Stimulated activated CD4-positive, alpha-beta T cell treated with anti-CD3 and anti-CD28 coated beads, TNF-alpha, amount 100 ng/mL, for 48 hours (primary cell): ENCODE measurements at regions not wholly inside any gene's neighbourhood (a gene's known extent, or its start where the extent isn't known, plus 50 kb on each side); places are given as distances from the start of the nearest gene placed in this dataset.

ENCODE experiments used
- DNase-seq, 3 donors: peaks; one replicate each; pipeline ENCODE4 v3.0.0-alpha.2; 2020; ENCODE audit warnings: low read depth in 3 of 3

- no peak for DNase-seq
Measured at GRCh38 chr9:131809941-131810344, 70.1 kb upstream of the RAPGEF1 start.

GRCh38 chr9:131808291-131808690, 68.4 kb upstream of the RAPGEF1 start:
- no peak for DNase-seq

- DNase-seq: no peak
Measured at GRCh38 chr9:131807144-131807983, 67.5 kb upstream of the RAPGEF1 start.

- no peak for DNase-seq
Measured at GRCh38 chr9:131805803-131806202, 65.9 kb upstream of the RAPGEF1 start.

GRCh38 chr9:131804826-131805225, 65.0 kb upstream of the RAPGEF1 start:
- DNase-seq: no peak

- DNase-seq: no peak
Measured at GRCh38 chr9:131803758-131804411, 64.0 kb upstream of the RAPGEF1 start.

GRCh38 chr9:131801810-131802209, 61.9 kb upstream of the RAPGEF1 start:
- DNase-seq: no peak

- no peak for DNase-seq
Measured at GRCh38 chr9:131800843-131801242, 61.0 kb upstream of the RAPGEF1 start.

GRCh38 chr9:131800366-131800765, 60.5 kb upstream of the RAPGEF1 start:
- DNase-seq: no peak

- peak; percentile 17 to 41 (median 33) for DNase-seq
Measured at GRCh38 chr9:131799177-131799823, 59.4 kb upstream of the RAPGEF1 start.

GRCh38 chr9:131798246-131798645, 58.4 kb upstream of the RAPGEF1 start:
- no peak for DNase-seq

- no peak for DNase-seq
Measured at GRCh38 chr9:131794393-131794792, 54.5 kb upstream of the RAPGEF1 start.

GRCh38 chr9:131791542-131792254, 51.8 kb upstream of the RAPGEF1 start:
- DNase-seq: no peak
